NCI-H510A (cell line): ENCODE measurements at regions not wholly inside any gene's neighbourhood (a gene's known extent, or its start where the extent isn't known, plus 50 kb on each side); places are given as distances from the start of the nearest gene placed in this dataset.

Experiments used
- DNase-seq: peaks from one replicate; lab custom pipeline; 2025; lab: John Stamatoyannopoulos, UW

DNA sequence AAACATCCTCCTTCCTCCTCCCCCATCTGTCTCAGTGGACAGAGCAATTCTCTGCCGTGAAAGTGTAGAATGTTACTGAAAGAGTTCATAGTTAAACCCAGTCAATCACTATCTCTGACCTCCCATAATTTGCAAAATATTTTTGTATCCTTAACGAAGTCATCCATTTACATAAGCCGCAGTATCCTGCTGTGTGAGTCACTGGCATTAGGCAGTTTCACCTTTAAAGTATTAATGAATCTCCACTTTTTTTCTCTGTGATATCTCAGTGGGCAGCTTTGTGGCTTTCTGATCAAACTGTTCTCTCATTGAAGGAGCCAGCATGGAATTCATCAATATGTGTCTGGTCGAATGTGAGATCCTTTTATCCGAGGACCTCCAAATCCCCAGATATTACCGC is 678.6 kb upstream of the TENM3 start:
- no peak for DNase-seq

DNA sequence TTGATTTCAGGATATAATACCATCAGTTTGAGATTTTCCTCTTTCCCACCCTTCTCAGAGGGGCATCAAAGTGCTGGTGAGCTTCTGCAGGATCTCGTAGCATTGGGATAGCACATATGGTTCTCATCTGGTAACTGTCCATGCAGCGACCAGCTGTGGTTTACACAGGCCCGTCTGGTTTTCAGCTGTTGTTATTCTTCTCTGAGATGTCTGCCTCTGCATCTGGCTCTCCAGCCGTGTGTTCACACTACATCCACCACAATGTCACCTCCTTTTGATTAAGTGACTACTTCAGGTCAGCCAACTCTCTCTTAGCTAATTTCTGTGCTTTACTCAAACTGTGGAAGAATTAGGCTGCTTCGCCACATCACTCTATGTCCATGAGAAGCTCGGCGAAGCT is 676.7 kb upstream of the TENM3 start:
- no peak for DNase-seq

DNA sequence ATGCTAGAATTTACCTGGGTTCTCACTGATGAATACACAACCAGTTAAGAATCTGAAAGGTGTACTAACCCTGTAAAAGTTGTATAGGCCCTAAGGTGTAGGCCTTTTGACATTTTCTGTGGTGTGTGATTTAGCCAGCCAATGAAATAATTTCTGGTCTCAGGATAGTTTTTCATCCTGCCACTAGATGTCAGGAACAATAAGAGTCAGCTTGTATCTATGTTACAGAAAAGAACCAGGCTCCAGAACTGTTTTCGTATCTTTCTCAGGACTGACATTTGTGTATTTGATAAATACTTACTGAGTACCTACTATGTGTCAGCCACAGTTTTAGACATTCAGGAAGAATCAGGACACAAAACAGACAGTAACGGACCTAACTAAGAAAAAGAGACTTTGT is 673.6 kb upstream of the TENM3 start:
- DNase-seq, result no peak

DNA sequence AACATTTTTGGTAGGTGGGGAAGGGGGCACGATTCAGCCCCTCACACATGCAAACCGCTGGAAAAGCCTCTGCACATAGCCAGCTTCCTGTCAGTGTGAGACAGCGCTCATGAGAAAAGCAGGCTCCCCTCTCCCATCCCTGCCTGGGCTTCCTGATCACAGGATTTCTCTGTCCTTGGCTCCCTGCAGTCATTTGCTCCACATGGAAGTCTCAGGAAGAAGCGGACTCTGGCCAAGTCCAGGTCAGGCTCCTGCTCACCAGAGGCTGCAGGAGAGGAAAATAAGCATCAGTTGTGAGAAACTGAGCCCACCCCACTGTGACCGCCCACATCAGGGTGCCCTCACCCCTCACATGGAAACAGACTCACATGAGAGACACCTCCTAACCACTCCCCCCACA is 664.3 kb upstream of the TENM3 start:
- DNase-seq, result no peak

DNA sequence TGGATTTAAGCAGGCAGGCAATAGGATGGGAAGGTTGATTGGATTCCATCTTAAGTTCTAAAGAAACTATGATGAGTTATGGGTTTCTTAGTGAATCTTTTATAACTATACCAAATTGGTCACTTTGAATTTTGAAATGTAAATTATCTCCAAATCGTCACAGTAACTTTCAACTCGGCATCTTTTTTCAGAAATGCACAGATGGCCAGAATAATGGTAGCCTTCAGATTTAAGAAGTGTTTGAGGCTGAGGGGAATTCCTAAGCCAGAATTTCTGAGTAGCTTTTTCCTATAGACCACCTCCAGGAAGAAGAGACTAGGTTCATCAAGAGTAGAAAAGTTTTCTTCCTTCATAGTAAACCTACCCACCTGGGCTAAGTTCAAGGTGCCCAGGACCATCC is 663.7 kb upstream of the TENM3 start:
- no peak for DNase-seq

DNA sequence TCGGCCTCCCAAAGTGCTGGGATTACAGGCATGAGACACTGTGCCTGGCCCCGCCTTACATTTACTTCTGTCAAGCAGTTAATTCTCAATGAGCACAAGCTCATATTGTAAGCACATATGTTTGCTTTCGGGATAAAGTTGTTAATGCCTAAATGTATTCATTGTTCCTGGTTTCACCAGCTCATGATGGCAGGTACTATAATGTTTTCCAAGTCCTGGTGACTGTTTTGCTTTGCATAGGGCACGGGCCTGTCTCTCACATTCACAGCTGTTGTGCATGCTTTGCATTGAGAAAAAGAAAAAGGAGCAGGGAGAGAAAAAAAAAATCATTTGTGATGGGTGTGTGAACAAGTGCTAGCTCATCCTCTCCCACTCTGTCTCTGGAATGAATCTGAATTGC is 661.2 kb upstream of the TENM3 start:
- DNase-seq, result no peak

DNA sequence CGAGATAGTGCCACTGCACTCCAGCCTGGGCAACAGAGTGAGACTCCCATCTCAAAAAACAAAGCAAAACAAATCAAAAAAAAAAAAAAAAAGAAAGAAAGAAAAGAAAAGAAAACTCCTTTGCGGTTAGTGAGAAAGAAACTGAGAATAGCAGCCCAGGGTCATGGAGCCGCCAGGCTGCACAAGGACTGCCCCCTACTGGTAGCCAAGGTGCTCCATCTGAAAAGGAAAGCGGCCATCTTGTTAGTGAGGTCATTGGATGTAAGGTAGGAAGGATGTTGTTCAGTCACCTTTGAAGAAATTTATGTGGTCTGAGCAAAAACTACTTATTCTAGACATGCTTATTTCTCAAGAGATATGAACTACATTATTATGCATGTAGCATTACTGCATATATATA is 660.6 kb upstream of the TENM3 start:
- DNase-seq, result no peak

DNA sequence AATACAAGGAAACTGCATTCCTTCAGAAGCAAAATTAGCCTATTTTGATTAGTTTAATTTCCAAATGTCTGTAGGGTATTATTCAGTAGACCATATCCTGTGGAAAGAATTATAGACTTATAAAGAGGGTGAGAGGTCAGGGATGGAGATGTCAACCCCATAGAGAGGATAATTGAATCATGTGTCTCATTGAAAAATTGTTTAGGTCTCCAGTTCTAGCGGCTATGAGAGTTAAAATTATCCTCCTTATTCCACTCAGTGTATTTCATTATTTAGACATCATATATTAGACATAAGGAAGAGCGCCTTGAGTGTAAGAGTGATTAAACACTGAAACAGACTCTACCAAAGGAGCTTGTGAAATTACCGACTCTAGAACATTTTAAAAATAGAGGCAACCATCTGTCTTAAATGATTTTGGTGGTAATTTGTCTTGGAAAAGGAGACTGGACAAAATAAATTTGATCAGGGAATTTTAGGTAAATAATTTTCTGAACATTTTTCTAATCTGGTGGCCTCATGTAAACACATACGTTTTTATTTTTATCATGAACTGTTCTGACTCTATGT is 654.4 kb upstream of the TENM3 start:
- no peak for DNase-seq

DNA sequence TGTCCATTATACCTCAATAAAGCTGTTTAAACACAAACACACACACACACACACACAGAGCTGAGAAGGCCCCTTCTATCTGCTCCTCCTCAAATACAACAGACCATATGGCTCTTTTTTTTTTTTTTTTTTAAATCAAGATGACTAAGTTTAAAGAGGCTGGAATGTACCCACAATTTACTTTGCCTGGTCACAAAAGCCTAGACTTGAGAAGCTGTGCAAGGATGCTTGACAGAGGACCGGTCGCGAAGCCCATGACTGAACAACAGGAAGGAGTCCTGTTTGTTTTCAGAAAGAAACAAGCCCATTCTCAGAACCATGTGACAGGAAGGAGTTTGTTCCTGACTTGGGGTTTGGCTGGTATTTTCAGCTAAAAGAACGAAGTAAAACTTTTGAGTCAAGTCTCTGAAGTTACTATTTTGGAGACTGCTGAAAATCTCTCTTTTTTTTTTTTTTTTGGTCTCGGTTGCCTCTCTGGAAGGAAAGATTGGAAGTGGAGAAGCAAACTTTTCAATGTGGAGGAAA is 650.9 kb upstream of the TENM3 start:
- DNase-seq, result no peak

DNA sequence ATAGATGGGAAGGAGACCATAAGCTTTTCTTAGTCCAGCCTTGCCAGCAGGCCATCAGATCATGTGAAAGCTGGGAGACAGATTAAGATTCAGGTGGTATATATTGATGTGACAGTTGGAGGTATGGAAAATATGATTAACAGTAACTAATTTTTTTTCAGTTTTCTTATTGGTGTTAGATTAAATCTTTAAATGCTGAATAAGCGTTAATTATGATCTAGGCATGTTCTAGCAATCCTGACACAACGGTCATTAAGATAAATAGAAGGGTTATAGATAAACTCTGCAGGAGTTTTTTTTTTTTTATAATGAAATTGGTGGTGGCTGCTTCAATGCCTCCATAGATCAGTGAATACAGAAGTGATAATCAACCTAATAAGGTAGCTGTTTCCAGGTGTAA is 649.5 kb upstream of the TENM3 start:
- no peak for DNase-seq

DNA sequence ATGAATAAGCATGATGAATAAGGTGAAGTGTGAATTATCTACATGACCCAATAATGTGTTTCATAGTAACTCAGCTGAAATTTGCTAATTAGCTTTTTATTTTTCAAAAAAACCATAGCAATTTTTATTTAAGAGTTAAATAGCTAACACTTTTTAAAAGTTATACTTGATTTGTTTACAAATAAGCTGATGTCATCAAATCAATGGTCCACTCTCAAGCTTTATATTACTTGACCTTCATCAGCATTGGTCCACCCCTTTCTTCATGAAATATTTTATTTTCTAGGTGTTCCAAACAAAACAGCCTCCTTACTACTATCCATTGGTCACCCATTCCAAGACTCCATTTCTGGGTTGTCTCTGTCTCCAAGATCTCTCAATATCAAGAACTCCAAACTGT is 649.0 kb upstream of the TENM3 start:
- DNase-seq, result no peak

DNA sequence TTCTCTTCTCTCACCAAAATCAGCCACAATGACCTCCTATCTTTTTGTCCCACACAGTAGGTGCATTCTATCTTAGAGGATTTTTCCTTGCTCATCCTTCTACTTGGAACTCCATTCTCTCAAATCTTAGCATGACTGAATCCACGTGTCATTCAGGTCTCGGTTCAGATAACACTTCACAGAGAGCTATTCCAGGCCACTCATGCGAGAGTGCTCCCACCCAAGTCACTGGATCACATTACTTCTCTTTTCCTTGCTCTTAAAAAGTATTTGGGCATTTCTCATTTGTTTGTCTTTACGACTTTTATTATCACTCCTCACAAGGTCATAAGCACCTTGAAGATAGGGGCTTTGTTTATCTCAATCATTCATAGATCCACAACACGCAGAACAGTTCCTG is 647.5 kb upstream of the TENM3 start:
- no peak for DNase-seq

DNA sequence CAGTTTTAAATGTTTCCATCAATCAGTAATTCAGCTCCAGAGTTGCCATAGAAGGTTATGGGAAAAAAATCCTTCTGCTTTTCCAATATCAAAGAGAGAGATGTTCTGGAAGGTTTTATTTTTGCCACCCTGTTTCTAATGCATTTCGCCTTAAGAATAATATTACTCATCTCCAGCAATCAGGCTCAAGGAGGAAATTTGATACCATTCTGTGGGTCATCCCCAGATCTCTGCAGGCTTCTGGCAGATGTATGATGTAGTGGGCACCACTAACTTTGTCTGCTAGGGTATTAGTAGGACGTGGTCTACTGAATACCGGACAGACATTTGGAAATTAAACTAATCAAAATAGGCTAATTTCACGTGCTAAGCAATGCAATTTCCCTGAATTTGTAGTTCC is 645.4 kb upstream of the TENM3 start:
- no peak for DNase-seq

DNA sequence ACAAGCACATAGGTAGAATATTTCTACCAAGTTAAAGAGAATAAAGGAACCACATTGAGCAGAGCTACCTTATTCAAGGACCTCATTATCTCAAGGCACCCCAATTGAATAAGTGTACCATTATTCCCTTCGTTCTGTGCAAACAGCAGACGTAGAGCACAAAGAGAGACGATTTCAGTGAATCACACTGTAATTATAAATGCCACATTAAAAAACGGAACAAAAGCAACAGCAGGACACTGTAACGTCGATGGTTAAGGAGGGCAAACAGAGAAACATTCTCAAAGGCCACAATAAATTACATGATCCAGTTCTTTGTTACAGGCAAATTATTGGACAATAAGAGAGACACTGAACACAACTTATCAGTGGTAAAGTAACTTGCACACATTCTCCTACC is 644.1 kb upstream of the TENM3 start:
- no peak for DNase-seq

DNA sequence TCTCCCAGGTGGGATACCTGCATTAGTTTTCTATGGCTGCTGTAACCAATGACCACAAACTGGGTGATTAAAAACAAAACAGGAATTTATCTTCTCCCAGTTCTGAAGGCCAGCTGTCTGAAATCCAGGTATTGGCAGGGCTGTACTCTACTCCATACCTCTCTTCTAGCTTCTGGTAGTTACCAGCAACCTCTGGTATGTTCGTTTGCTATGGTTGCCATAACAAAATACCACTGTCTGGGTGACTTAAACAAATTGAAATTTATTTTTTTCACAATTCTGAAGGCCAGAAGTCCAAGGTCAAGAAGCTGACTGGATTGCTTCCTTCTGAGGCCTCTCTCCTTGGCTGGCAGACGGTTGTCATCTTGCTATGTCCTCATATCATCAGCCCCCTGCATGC is 642.1 kb upstream of the TENM3 start:
- DNase-seq, result no peak

DNA sequence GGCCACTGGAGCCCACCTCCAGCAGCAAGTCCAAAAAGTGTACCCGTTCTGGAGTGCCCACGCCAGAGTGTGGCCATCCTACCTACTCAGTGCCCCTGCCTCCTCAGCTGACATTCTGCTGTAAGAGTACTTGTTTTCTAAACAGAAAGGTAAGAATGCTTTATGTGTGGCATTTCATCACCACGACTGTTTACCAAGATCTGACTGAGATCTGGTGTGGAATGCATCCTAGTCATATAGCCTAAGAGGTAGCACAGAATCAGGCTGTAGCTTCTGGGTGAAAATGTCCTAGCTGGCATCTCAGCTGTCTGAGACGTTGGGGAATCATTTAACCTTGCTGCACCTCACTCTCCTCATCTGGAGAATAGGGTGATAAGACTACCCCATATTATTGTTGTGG is 638.7 kb upstream of the TENM3 start:
- DNase-seq, result no peak

DNA sequence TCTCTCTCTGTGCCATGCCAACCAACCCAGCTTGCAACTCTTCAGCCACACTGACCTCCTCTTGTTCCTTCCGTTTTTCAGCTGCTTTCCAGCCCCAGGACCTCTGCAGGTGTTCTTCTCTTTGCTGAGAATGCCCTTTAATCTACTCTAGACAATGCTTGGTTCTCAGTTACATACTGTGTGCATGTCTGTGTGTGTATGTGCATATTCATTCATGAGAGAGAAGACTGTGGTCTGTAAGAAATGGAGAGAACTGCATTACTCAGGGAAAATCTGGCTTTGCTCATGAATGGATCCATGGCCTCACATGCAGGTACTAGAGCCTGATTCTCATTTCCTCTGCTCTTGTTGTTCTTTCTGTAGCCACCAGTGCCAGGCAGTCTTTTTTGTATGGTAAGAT is 636.9 kb upstream of the TENM3 start:
- no peak for DNase-seq

DNA sequence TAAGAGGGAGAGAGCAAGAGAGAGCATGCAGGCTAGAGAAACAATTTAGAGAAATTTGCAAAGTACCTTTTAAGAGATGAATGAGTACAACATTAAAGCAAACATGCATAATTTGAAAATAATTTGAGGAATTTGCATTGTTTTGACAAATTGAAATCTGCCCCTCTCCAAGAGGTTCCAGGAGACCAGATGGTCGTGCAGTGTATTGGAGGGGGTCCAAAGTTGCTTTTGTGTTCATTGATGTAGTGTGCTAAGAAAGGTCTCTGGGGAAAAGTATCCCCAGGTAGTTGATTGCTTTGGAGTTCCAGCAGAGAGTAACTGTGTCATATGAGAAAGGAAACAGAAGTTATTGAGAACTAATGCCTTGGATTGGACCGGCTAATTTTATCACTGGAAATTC is 635.0 kb upstream of the TENM3 start:
- no peak for DNase-seq

DNA sequence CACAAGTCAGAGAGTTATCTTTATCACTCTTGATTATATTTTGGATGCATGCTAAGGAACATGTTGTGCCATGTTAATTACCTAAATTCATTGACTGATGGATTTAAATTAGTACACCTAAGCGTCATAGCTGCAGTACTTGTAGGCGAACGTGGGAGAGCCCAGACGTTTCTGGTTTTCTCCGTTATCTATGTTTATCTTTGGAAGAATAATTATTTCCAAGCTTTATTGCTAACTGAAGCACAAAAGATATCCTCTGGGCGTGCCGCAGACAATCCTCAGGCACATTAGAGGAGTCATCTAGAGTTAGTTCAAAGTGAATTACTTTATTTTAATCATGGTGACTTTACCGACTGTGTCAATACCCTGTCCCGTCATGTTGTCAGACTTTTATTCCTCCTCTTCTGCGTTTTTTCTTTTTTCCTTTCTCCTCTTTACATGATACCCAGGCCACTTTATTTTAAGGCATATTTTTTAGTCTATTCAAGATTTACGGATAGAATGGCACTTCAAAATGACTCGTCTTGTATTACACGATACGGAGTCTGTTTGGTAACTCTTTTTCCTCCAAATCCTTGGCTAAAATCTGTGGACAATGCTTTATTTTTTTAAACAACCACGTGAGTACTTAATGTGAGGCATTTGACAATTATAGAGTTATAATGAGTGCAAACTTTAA is 632.0 kb upstream of the TENM3 start:
- DNase-seq, result no peak

DNA sequence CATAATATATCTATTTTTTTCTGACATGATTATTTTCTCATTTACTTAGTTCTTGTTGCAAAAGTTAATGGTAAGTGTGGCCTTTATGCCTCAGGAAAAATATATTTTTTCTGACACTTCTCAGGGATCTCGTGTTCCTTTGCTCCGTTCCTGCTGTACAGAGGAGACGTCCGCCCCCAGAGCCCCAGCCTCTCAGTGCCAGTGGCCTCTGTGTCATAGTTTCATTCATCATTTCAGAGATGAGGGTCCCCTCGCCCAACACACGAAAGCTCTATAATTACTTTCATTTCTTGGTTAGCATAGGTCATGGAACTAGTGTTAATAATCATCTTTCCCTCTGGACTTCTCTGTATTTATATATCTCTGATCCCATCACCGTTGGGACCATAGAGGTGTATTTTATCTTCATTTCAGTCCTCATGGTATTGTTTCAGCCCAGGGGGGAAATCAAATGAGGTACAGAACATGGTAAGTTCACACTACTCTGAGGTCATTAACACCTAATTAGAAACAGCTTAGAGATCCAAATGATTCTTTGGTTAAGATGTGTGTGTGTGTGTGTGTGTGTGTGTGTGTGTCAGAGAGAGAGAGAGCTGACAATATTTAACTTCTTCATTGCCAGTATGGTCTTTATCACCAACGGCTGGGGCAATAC is 631.1 kb upstream of the TENM3 start:
- DNase-seq, result no peak

DNA sequence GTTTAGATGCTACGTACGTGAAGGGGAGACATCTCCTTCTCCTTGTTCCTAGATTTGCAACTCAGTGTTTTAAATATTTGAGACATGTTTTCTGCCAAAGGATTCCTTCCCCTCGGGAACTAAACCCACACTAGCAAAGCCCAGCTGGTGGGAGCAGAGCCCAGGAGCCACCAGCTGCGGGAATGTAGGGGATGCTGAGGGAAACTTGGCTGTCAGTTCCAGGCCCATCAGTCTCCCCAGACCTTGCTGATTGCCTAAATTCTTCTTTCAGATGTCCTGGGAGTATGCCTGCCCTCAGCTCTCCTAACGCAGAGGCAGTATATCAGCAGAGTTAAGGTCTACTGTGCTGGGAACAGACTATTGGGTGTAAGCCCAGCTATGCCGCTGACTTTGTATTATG is 630.0 kb upstream of the TENM3 start:
- DNase-seq, result no peak

DNA sequence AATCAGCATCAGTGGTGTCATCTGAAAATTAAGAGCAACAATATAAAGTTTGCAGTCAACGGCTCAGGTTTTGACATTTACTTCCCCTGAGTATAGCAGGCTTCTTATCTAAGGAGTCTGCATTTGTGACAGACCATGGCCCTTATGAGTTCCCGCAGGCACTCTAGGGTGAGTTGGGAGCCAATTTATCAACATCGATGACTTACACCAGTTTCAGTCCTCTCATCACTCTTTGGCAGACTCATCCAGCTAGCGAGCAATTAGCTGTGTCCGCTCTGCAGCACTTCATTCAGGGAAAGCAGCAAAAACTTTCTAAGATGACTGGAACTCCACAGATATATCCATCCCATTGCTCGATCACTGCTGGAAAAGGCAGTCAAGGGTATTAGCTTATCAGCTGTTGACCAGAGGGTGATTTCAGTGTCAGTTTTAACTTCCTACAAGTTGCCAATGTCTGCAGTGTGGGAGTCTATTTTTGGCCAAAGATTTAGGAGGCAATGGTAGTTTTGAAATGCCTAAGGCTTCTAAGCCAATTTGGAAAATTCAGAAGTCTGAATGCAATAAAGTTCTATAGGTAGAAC is 625.1 kb upstream of the TENM3 start:
- DNase-seq, result no peak

DNA sequence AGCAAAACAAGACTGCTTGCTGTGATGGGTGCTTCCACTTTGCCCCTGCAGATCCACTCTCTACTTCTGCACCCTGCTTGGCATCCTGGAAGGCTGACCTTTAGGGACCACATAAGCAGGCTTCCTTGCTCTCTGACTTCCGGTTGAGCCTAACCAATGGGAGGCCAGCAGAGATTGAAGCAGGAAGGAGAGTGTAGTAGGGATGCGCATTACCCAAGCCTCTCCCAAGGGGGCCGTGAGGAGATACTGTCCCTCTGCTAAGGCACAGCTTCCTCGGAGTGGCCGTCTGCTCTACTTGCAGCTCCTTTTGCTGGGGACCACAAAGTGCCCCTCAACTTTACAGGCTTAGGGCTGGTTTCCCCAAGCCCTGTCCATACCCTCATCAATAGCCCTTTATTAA is 624.3 kb upstream of the TENM3 start:
- no peak for DNase-seq
